ENCODE measurements at regions not wholly inside any gene's neighbourhood (a gene's known extent, or its start where the extent isn't known, plus 50 kb on each side); places are given as distances from the start of the nearest gene placed in this dataset.

DNA sequence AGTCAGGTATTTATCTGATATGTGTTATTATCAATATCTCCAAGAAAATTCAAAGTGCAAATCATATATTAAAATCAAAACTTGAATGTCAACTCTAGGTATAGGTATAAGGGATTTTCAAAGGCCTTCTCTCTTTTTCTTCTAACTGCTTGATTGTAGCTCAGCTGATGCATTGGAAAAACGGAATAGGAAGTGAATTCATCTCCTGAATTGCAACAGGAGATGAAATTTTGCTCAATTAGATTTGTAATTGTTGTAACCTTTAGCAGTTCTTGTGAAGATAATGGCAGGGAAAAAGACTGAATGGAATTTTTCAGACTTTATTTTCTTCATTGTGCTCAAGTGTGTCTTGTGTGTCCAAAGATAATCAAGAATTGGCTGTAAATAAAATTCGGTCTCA, 190.2 kb upstream of the KCNJ16 start:
- Mint-ChIP-seq H3K9me3 (peaks cover 0 to 1% (median 0%) of the 10 kb centered on the region in 8 donors), H3K27ac (no peak overlapping the region), H3K4me3 (no peak overlapping the region), H3K4me1 (no peaks in the 10 kb centered on the region), H3K36me3 (no peaks in the 10 kb centered on the region), H3K27me3 (no peaks in the 10 kb centered on the region)
- H3K27me3 ChIP-seq (ENCODE audit: insufficient read depth, low read length), result no peaks in the 10 kb centered on the region
- POLR2A ChIA-PET (ENCODE audit: partially characterized antibody), result no interaction called here
- no peaks in the 10 kb centered on the region for H3K4me1 ChIP-seq (ENCODE audit: insufficient read depth, low read length)
- no peak for DNase-seq
- no peaks in the 10 kb centered on the region for H3K36me3 ChIP-seq (ENCODE audit: insufficient read depth, low read length)
- CTCF ChIA-PET (ENCODE audit: partially characterized antibody), result no interaction called here
- intact Hi-C loops (cut with micrococcal nuclease), result no loop called here
- H3K27ac ChIP-seq (ENCODE audit: low read depth, low read length), result no peak overlapping the region
- H3K4me3 ChIP-seq (ENCODE audit: low read length in 2 of 2), result no peak overlapping the region
- no peaks in the 10 kb centered on the region for H3K9me3 ChIP-seq (ENCODE audit: control insufficient read depth in 1 of 2, low read length in 2 of 2)

DNA sequence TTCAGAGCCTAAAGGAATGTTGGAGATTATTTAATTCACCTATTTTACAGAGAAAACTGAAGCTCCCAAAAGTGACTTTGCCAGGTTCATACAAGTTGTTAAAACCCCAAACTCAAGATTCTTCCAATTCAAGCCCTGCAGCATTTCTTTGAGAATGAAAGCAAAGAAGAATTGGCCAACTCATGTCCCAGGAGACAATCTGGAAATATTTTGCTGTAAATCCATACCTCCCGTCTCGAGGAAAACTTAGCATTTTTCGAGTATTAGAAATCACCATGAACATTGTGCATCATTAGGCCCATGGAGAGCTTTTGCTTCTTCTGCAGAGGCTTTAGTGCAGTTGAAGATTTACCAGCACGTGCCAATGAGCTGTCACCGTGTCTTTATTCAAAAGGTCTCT, 176.4 kb upstream of the KCNJ16 start:
- peaks cover 0 to 2% of the 10 kb centered on the region in 2 donors for H3K27me3 Mint-ChIP-seq
- H3K36me3 Mint-ChIP-seq, result no peaks in the 10 kb centered on the region
- Histone ChIP-seq H3K4me1 (ENCODE audit: insufficient read depth, low read length) (no peaks in the 10 kb centered on the region), H3K27me3 (ENCODE audit: insufficient read depth, low read length) (no peaks in the 10 kb centered on the region), H3K27ac (ENCODE audit: low read depth, low read length) (no peak overlapping the region), H3K36me3 (ENCODE audit: insufficient read depth, low read length) (no peaks in the 10 kb centered on the region), H3K9me3 (ENCODE audit: control insufficient read depth in 1 of 2, low read length in 2 of 2) (no peaks in the 10 kb centered on the region), H3K4me3 (ENCODE audit: low read length in 2 of 2) (no peak overlapping the region)
- H3K4me1 Mint-ChIP-seq, result no peaks in the 10 kb centered on the region
- no peak for DNase-seq
- ChIA-PET CTCF (ENCODE audit: partially characterized antibody) (no interaction called here), POLR2A (ENCODE audit: partially characterized antibody) (no interaction called here)
- no peak overlapping the region for H3K4me3 Mint-ChIP-seq
- H3K27ac Mint-ChIP-seq, result no peak overlapping the region
- H3K9me3 Mint-ChIP-seq, result peaks cover 0 to 2% (median under 1%) of the 10 kb centered on the region in 8 donors
- intact Hi-C loops (cut with micrococcal nuclease), result no loop called here

DNA sequence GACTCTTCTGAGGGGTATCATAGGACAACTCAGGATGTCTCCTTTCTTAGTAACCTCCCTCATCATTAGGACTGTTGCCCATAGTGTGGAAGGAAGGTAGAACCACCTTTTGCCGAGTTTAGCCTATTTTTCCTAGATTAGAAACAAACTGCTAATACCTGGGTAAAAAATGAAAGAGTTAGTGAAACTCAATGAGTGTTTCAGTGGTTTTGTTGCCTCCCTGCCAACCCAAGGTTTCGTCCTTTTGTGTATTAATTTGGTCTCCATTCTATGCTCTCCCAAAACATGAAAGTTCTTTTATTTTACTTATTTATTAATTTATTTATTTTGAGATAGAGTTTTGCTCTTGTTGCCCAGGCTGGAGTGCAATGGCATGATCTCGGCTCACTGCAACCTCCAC, 174.9 kb upstream of the KCNJ16 start:
- H3K27me3 ChIP-seq (ENCODE audit: insufficient read depth, low read length), result no peaks in the 10 kb centered on the region
- no peaks in the 10 kb centered on the region for H3K4me1 ChIP-seq (ENCODE audit: insufficient read depth, low read length)
- H3K4me3 Mint-ChIP-seq, result no peak overlapping the region
- H3K27ac ChIP-seq (ENCODE audit: low read depth, low read length), result no peak overlapping the region
- peaks cover 0 to 5% (median under 1%) of the 10 kb centered on the region in 8 donors for H3K9me3 Mint-ChIP-seq
- H3K36me3 Mint-ChIP-seq, result no peaks in the 10 kb centered on the region
- ChIA-PET POLR2A (ENCODE audit: partially characterized antibody) (no interaction called here), CTCF (ENCODE audit: partially characterized antibody) (no interaction called here)
- intact Hi-C loops (cut with micrococcal nuclease), result no loop called here
- no peak overlapping the region for H3K27ac Mint-ChIP-seq
- H3K4me1 Mint-ChIP-seq, result no peaks in the 10 kb centered on the region
- DNase-seq, result no peak
- H3K4me3 ChIP-seq (ENCODE audit: low read length in 2 of 2), result no peak overlapping the region
- peaks cover 0 to 2% of the 10 kb centered on the region in 2 donors for H3K27me3 Mint-ChIP-seq
- H3K36me3 ChIP-seq (ENCODE audit: insufficient read depth, low read length), result no peaks in the 10 kb centered on the region
- H3K9me3 ChIP-seq (ENCODE audit: control insufficient read depth in 1 of 2, low read length in 2 of 2), result no peaks in the 10 kb centered on the region

DNA sequence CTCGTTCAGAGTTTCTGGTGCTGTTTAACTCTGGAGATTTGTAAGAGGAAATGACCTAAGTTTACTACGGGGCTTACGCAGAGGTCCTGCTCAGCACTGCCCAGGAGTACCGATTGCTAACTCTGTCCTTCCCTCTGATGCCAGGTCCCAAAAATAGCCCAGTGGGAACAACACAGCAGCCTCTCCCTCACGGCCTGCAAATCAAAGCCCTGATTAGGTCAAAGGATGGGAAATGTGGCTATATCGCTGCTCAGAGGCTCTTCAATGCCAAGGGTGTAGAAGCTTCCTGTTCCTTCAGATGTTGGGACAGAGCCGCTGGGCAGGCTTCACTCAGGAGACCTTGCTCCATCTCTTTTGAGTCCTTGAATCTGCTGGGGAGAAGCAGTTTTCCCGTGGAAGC, 174.2 kb upstream of the KCNJ16 start:
- intact Hi-C loops (cut with micrococcal nuclease), result no loop called here
- no peak overlapping the region for H3K27ac ChIP-seq (ENCODE audit: low read depth, low read length)
- Mint-ChIP-seq H3K9me3 (peaks cover 0 to 5% (median under 1%) of the 10 kb centered on the region in 8 donors), H3K4me3 (no peak overlapping the region), H3K4me1 (no peaks in the 10 kb centered on the region), H3K27me3 (no peaks in the 10 kb centered on the region), H3K36me3 (no peaks in the 10 kb centered on the region), H3K27ac (no peak overlapping the region)
- ChIA-PET CTCF (ENCODE audit: partially characterized antibody) (no interaction called here), POLR2A (ENCODE audit: partially characterized antibody) (no interaction called here)
- DNase-seq, result no peak
- no peak overlapping the region for H3K4me3 ChIP-seq (ENCODE audit: low read length in 2 of 2)
- H3K4me1 ChIP-seq (ENCODE audit: insufficient read depth, low read length), result no peaks in the 10 kb centered on the region
- no peaks in the 10 kb centered on the region for H3K36me3 ChIP-seq (ENCODE audit: insufficient read depth, low read length)
- H3K27me3 ChIP-seq (ENCODE audit: insufficient read depth, low read length), result no peaks in the 10 kb centered on the region
- no peaks in the 10 kb centered on the region for H3K9me3 ChIP-seq (ENCODE audit: control insufficient read depth in 1 of 2, low read length in 2 of 2)

DNA sequence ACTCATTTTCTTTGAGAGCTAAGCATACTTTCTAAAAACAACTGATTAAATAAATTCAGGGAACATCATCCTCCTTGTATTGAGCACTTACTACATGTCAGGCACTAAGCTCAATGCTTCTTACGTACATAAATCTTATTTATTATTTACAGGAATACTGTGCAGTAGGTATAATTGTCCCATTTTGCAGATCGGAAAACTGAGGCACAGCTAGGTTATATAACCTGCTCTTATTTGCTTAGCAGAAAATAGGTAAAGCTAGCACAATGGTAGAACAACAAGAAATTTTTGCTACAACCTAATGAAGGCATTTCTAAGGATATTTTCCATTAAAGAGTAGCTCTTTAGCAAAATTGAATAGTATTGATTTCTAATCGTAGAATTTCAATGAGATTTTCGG, 168.7 kb upstream of the KCNJ16 start:
- H3K4me1 ChIP-seq (ENCODE audit: insufficient read depth, low read length), result no peaks in the 10 kb centered on the region
- H3K27ac Mint-ChIP-seq, result no peak overlapping the region
- CTCF ChIA-PET (ENCODE audit: partially characterized antibody), result no interaction called here

DNA sequence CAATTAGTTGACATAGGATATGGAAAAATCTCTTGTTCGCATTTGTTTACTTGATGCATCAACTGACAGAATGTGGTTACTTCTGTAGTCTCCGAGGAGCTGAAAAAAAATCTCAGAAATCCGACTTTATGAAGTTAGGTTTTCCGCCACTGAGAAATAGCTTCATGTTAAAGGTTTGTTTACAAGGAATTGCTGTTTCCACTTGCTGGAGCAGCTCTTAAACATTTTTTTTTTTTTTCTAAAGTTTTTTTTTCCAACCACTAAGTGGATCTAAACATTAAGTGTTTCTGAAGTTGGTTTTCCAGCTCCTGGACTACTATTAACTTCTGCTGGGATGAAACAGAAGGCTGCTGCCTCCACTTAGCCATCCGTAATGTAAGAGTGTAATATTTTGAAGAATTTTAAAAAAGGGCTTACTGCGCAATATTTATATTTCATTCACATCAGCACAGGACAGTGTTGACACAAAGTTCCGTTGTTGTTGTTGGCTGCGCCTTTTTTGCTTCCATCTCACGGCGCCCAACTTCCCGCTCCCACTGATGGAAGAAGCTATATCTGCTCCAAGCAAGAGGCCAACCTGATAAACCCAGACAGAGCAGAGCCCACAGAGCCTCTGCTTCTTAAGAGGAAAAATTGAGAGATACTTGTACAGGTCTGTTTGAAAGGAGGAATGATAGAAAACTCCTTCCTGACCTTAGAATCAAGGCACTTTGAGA, 167.7 kb upstream of the KCNJ16 start:
- Histone ChIP-seq H3K4me3 (ENCODE audit: low read length in 2 of 2) (no peak overlapping the region), H3K9me3 (ENCODE audit: control insufficient read depth in 1 of 2, low read length in 2 of 2) (no peaks in the 10 kb centered on the region), H3K4me1 (ENCODE audit: insufficient read depth, low read length) (no peaks in the 10 kb centered on the region), H3K27ac (ENCODE audit: low read depth, low read length) (no peak overlapping the region), H3K27me3 (ENCODE audit: insufficient read depth, low read length) (no peaks in the 10 kb centered on the region), H3K36me3 (ENCODE audit: insufficient read depth, low read length) (no peaks in the 10 kb centered on the region)
- ChIA-PET POLR2A (ENCODE audit: partially characterized antibody) (no interaction called here), CTCF (ENCODE audit: partially characterized antibody) (no interaction called here)
- Mint-ChIP-seq H3K27ac (no peak overlapping the region), H3K4me1 (no peaks in the 10 kb centered on the region), H3K4me3 (no peak overlapping the region), H3K36me3 (no peaks in the 10 kb centered on the region), H3K9me3 (peaks cover 0 to 4% (median 3%) of the 10 kb centered on the region in 8 donors), H3K27me3 (no peaks in the 10 kb centered on the region)
- DNase-seq, result no peak
- intact Hi-C loops (cut with micrococcal nuclease), result no loop called here

More for the DNA sequence above, 168.7 kb upstream of the KCNJ16 start:
- POLR2A ChIA-PET (ENCODE audit: partially characterized antibody), result no interaction called here
- Histone ChIP-seq H3K27me3 (ENCODE audit: insufficient read depth, low read length) (no peaks in the 10 kb centered on the region), H3K9me3 (ENCODE audit: control insufficient read depth in 1 of 2, low read length in 2 of 2) (no peaks in the 10 kb centered on the region), H3K27ac (ENCODE audit: low read depth, low read length) (no peak overlapping the region), H3K4me3 (ENCODE audit: low read length in 2 of 2) (no peak overlapping the region), H3K36me3 (ENCODE audit: insufficient read depth, low read length) (no peaks in the 10 kb centered on the region)
- Mint-ChIP-seq H3K27me3 (no peaks in the 10 kb centered on the region), H3K4me1 (no peaks in the 10 kb centered on the region), H3K9me3 (peaks cover 0 to 4% (median 3%) of the 10 kb centered on the region in 8 donors), H3K36me3 (no peaks in the 10 kb centered on the region), H3K4me3 (no peak overlapping the region)
- DNase-seq, result no peak
- intact Hi-C loops (cut with micrococcal nuclease), result no loop called here

DNA sequence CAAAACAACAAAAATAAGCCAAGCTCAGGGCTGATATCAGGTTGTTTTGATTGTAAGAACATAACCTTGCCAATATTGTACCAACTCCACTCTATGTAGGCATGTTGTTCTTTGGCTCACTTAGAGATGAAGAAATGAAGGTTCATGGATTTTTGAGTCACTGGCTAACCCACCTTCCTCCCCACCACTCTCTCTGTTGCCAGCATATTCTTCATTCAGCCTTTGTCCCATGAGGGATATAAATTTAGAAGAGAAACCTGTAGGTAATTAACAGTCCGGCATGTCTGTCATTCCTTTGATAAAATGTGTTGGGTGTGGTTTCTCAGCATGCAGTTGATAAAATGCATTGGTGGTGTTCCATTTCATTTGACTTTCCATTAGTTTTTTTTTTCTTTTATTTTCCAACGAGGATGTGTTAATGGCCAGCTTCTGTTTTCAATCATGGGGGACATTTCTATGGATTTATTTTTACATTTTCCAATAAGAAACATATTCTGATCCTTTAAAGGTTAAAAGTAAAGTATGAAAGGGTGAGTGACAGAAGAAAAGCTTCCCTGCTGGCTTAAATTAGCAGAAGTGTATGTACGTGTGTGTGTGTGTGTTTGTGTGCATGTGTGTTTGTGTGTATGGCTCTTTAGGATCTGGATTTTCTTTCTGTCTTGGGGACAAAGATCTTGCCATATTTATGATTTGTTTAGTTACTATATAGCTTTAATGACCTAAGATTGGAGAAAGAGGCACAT, 166.2 kb upstream of the KCNJ16 start:
- H3K27me3 Mint-ChIP-seq, result no peaks in the 10 kb centered on the region
- POLR2A ChIA-PET (ENCODE audit: partially characterized antibody), result no interaction called here
- no peak for DNase-seq
- no peak overlapping the region for H3K4me3 Mint-ChIP-seq
- H3K9me3 Mint-ChIP-seq, result peaks cover 0 to 5% (median 3%) of the 10 kb centered on the region in 8 donors
- no peak overlapping the region for H3K27ac ChIP-seq (ENCODE audit: low read depth, low read length)
- intact Hi-C loops (cut with micrococcal nuclease), result no loop called here
- H3K27me3 ChIP-seq (ENCODE audit: insufficient read depth, low read length), result no peaks in the 10 kb centered on the region
- CTCF ChIA-PET (ENCODE audit: partially characterized antibody), result no interaction called here
- no peaks in the 10 kb centered on the region for H3K36me3 ChIP-seq (ENCODE audit: insufficient read depth, low read length)
- H3K9me3 ChIP-seq (ENCODE audit: control insufficient read depth in 1 of 2, low read length in 2 of 2), result no peaks in the 10 kb centered on the region
- no peak overlapping the region for H3K27ac Mint-ChIP-seq
- no peaks in the 10 kb centered on the region for H3K4me1 Mint-ChIP-seq
- H3K36me3 Mint-ChIP-seq, result no peaks in the 10 kb centered on the region
- H3K4me1 ChIP-seq (ENCODE audit: insufficient read depth, low read length), result no peaks in the 10 kb centered on the region
- no peak overlapping the region for H3K4me3 ChIP-seq (ENCODE audit: low read length in 2 of 2)
